ENCODE measurements at regions not wholly inside any gene's neighbourhood (a gene's known extent, or its start where the extent isn't known, plus 50 kb on each side); places are given as distances from the start of the nearest gene placed in this dataset.
A peak's percentile ranks its signal among the peaks of the same experiment; 100 is the strongest.

DNA sequence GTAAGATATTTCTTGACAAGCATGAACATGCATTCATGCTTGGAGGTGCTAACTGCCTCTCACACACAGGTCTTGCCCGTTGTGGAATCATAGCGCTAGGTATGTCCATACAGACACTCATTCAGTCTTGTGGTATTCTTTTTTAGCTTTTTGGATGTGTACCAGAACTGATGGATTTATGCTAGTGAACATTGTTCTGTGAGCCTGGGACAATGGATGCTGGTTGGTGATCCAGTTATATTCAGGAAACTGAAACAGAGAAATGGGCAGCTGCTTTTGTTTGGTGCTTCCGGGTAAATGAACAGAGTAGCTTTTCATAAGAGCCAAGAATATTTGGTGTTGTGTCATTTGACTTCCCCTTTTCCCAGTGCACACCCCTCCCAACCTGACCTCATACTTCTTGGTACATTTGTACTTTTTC is 78.9 kb upstream of the SLC4A4 start:
- Histone ChIP-seq H3K4me3 (no peak overlapping the region), H3K9me3 (no peaks in the 10 kb centered on the region), H3K4me1 (peaks cover 0 to 54% (median 14%) of the 10 kb centered on the region in 4 donors), H3K27me3 (no peaks in the 10 kb centered on the region), H3K36me3 (no peaks in the 10 kb centered on the region), H3K27ac (peak overlapping the region in 1 of 2 donors; percentile 53)
- TF ChIP-seq, protein P1, sequence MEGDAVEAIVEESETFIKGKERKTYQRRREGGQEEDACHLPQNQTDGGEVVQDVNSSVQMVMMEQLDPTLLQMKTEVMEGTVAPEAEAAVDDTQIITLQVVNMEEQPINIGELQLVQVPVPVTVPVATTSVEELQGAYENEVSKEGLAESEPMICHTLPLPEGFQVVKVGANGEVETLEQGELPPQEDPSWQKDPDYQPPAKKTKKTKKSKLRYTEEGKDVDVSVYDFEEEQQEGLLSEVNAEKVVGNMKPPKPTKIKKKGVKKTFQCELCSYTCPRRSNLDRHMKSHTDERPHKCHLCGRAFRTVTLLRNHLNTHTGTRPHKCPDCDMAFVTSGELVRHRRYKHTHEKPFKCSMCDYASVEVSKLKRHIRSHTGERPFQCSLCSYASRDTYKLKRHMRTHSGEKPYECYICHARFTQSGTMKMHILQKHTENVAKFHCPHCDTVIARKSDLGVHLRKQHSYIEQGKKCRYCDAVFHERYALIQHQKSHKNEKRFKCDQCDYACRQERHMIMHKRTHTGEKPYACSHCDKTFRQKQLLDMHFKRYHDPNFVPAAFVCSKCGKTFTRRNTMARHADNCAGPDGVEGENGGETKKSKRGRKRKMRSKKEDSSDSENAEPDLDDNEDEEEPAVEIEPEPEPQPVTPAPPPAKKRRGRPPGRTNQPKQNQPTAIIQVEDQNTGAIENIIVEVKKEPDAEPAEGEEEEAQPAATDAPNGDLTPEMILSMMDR (IDR thresholded peaks at IDR 0.05) = no peak
- peak in 1 of 2 donors; percentile 28 for DNase-seq
- intact Hi-C loops (cut with DNase I; ENCODE audit: low total_unique reads) = no loop called here

DNA sequence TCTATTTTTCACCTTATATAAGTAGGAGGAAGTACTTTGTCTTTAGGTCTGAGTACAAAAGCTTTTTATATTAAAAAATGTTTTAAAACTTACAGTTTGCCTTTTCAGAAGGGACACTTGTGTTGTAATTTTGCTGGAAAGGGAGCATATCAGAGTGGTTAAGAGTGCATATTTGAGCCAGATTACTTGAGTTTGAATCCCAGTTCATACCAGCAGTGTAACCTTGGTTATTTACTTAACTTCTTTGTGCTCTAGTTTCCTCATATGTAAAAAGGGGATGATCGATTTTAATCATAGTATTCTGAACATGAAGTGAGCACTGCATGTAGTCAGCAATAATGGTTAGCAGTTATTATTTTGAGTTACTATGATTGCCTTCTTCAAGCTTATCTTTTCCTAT is 78.3 kb upstream of the SLC4A4 start:
- Histone ChIP-seq H3K9me3 (no peaks in the 10 kb centered on the region), H3K4me3 (no peak overlapping the region), H3K4me1 (peaks cover 0 to 48% (median 14%) of the 10 kb centered on the region in 4 donors), H3K36me3 (no peaks in the 10 kb centered on the region), H3K27ac (peak overlapping the region; percentile 11 to 53), H3K27me3 (no peaks in the 10 kb centered on the region)
- intact Hi-C loops (cut with DNase I; ENCODE audit: low total_unique reads) = no loop called here
- no peak for DNase-seq
- TF ChIP-seq, protein P1 (IDR thresholded peaks at IDR 0.05) = no peak

DNA sequence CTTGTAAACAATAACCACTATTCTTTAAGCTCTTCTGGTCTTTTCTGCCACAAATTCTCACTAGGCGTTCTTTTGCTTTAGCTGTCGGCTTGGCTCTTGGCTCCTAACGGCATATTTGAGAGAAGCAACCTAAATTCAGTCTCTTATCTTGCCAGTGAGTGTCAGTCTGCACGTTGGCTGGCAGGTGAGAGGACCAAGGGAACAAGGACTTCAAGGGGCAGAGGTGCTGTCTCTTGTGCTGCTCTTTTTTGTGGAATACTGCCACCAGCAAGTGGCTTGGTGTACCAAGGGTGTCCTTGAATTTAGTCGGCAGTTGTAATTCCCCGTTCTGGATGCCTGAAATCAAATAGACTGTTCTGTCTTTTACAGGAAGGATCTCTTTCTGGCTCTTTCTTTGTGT is 77.8 kb upstream of the SLC4A4 start:
- TF ChIP-seq, protein P1 (IDR thresholded peaks at IDR 0.05) = no peak
- no peak overlapping the region for H3K4me3 ChIP-seq
- peaks cover 0 to 45% (median 14%) of the 10 kb centered on the region in 4 donors for H3K4me1 ChIP-seq
- intact Hi-C loops (cut with DNase I; ENCODE audit: low total_unique reads) = no loop called here
- DNase-seq = no peak
- no peaks in the 10 kb centered on the region for H3K36me3 ChIP-seq
- no peaks in the 10 kb centered on the region for H3K9me3 ChIP-seq
- no peaks in the 10 kb centered on the region for H3K27me3 ChIP-seq
- peak overlapping the region; percentile 11 to 53 for H3K27ac ChIP-seq

DNA sequence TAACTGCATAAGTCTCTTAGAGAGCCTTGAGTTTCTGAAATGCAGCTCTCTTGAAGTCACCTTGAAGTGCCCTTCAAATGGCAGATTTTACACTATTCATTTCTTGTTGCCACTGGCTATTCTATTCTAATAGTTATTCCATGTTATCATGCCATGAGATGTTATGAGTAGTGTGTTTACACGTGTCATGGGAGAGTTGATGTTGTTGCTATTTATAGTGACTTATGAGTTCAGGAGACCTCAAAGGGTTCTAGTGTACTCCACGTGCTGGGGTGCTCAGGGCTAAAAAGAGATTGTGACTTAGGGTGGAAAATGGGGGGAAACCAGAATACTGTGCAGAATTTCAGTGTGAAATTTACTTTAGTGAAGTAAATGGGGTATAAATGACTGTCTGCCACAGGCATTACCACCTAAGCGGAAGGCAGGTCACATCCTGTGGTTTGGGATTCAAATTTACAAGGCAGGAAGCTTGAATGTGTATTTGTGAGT is 77.1 kb upstream of the SLC4A4 start:
- Histone ChIP-seq H3K27ac (peak overlapping the region; percentile 39 to 53), H3K4me3 (no peak overlapping the region), H3K36me3 (no peaks in the 10 kb centered on the region), H3K4me1 (peaks cover 0 to 49% (median 16%) of the 10 kb centered on the region in 4 donors), H3K27me3 (no peaks in the 10 kb centered on the region), H3K9me3 (no peaks in the 10 kb centered on the region)
- intact Hi-C loops (cut with DNase I; ENCODE audit: low total_unique reads) = no loop called here
- no peak for DNase-seq
- TF ChIP-seq, protein P1 (IDR thresholded peaks at IDR 0.05) = no peak

DNA sequence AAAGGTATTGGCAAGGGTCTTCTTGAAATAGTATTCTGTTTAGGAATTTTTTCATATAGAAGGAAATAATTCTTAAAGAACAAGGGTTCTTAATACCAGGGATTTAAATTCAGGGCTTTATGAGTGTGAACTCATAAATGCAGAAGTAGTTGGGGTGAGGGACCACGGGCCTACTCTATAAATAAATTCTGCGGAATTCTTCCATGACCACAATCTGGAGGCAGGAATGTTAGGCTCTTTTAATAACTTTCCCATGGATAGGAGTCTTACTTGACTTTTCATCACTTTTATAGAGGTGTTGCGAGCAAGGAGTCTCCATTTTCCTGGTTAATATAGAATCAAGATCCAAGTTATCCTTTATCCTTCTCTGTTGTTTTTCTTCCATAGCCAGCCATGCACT is 76.7 kb upstream of the SLC4A4 start:
- TF ChIP-seq, protein P1 (IDR thresholded peaks at IDR 0.05) = no peak
- H3K36me3 ChIP-seq = no peaks in the 10 kb centered on the region
- H3K4me1 ChIP-seq = peaks cover 0 to 54% (median 16%) of the 10 kb centered on the region in 4 donors
- H3K9me3 ChIP-seq = no peaks in the 10 kb centered on the region
- H3K27me3 ChIP-seq = no peaks in the 10 kb centered on the region
- intact Hi-C loops (cut with DNase I; ENCODE audit: low total_unique reads) = no loop called here
- peak overlapping the region; percentile 39 to 53 for H3K27ac ChIP-seq
- DNase-seq = no peak
- no peak overlapping the region for H3K4me3 ChIP-seq
